HEK293 (cell line): ENCODE measurements at regions not wholly inside any gene's neighbourhood (a gene's known extent, or its start where the extent isn't known, plus 50 kb on each side); places are given as distances from the start of the nearest gene placed in this dataset.

Experiments
- GLI4 ChIP-seq: fragments of 450-650 bp; formaldehyde crosslinking; IDR thresholded peaks from 2 replicates; pipeline ENCODE4 v1.5.1; 2016; ENCODE audit warnings: missing biosample characterization, missing genetic modification characterization
- OVOL3 ChIP-seq: fragments of 450-650 bp; formaldehyde crosslinking; IDR thresholded peaks from 2 replicates; pipeline ENCODE4 v1.5.1; 2016; ENCODE audit warnings: missing biosample characterization, missing genetic modification characterization
- YY1 ChIP-seq: fragments of 450-650 bp; formaldehyde crosslinking; IDR thresholded peaks from 2 replicates; pipeline ENCODE4 v1.5.1; 2018; ENCODE audit warnings: missing biosample characterization, missing genetic modification characterization
- ZNF501 ChIP-seq: fragments of 450-650 bp; formaldehyde crosslinking; IDR thresholded peaks from 2 replicates; pipeline ENCODE4 v1.5.1; 2016; ENCODE audit warnings: missing biosample characterization, missing genetic modification characterization
- TF ChIP-seq, protein P1 (sequence below): fragments of 450-650 bp; formaldehyde crosslinking; IDR thresholded peaks from 2 replicates; pipeline ENCODE4 v1.5.1; 2016; ENCODE audit warnings: missing biosample characterization, missing genetic modification characterization

DNA sequence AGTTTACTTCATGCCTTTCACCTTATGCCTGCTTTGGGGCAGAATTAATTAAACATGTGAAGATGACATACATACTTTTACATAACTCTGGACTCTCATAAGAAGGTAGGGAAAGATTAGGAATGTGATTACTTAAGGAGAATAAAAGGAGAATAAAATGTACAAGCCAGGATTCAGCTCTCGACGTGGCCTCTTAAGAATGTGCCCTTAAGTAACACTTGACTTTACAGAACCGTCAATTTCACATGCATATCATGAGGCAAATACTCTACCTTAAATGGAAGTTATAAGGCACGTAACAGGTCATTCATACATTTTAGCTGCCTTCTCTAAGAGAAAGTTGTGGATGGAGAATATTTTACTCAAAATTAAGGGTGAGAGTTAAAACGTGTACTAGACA is 263.7 kb upstream of the LMCD1 start:
- TF ChIP-seq YY1 (no peak), ZNF501 (tag by site-specific recombination) (no peak), OVOL3 (no peak), GLI4 (tag by site-specific recombination) (no peak)
- TF ChIP-seq, protein P1, sequence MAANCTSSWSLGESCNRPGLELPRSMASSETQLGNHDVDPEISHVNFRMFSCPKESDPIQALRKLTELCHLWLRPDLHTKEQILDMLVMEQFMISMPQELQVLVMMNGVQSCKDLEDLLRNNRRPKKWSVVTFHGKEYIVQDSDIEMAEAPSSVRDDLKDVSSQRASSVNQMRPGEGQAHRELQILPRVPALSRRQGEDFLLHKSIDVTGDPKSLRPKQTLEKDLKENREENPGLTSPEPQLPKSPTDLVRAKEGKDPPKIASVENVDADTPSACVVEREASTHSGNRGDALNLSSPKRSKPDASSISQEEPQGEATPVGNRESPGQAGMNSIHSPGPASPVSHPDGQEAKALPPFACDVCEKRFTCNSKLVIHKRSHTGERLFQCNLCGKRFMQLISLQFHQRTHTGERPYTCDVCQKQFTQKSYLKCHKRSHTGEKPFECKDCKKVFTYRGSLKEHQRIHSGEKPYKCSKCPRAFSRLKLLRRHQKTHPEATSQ = no peak
